GM12874 (cell line): ENCODE measurements at regions not wholly inside any gene's neighbourhood (a gene's known extent, or its start where the extent isn't known, plus 50 kb on each side); places are given as distances from the start of the nearest gene placed in this dataset.

Experiments
- CTCF ChIP-seq: IDR thresholded peaks from 2 replicates; pipeline ENCODE4 v1.5.1; 2011; ENCODE audit warnings: low read depth, mild to moderate bottlenecking, control low read depth, low read length, moderate library complexity; ENCODE audit not compliant: insufficient read depth

GRCh38 chr11:122593473-122594420, 61.8 kb upstream of the UBASH3B start:
- no peak for TF ChIP-seq CTCF

GRCh38 chr11:122592641-122593040, 62.9 kb upstream of the UBASH3B start:
- TF ChIP-seq CTCF: no peak

GRCh38 chr11:122584670-122585069, 70.9 kb upstream of the UBASH3B start:
- no peak for TF ChIP-seq CTCF

GRCh38 chr11:122578171-122578825, 77.2 kb upstream of the UBASH3B start:
- TF ChIP-seq CTCF: no peak

GRCh38 chr11:122572592-122572991, 82.9 kb upstream of the UBASH3B start:
- no peak for TF ChIP-seq CTCF

GRCh38 chr11:122563761-122564160, 91.8 kb upstream of the UBASH3B start:
- TF ChIP-seq CTCF: no peak

GRCh38 chr11:122559734-122560382, 95.7 kb upstream of the UBASH3B start:
- TF ChIP-seq CTCF: no peak
